GM21576 (cell line): ENCODE measurements at regions not wholly inside any gene's neighbourhood (a gene's known extent, or its start where the extent isn't known, plus 50 kb on each side); places are given as distances from the start of the nearest gene placed in this dataset.
A peak's percentile ranks its signal among the peaks of the same experiment; 100 is the strongest.

Source experiments
- ATAC-seq: cut with Tn5 transposase; IDR thresholded peaks from one replicate; pipeline ENCODE4 v1.9.1; 2021; ENCODE audit warnings: mild to moderate bottlenecking, moderate library complexity; ENCODE audit not compliant: unreplicated experiment

DNA sequence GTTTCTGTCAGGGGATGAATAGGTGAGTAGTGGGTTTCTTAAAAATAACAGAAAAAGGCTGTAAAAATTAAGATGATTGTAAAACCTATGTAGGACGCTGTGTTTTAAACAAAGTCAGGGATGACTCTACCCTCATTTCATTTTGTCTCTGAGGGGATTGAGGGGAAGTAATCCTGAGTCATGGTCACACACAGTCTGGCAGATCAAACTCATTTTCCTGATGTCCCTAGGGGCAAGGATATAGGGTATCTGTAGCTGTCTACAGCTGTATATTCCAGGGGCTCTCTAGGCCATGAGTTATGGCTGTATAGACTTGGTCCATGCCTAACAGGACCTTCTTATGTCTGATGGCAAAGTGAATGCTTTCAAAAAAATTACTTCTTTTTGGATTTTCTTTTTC lies 421.1 kb downstream of the PDCD6IP start:
- ATAC-seq: no peak

DNA sequence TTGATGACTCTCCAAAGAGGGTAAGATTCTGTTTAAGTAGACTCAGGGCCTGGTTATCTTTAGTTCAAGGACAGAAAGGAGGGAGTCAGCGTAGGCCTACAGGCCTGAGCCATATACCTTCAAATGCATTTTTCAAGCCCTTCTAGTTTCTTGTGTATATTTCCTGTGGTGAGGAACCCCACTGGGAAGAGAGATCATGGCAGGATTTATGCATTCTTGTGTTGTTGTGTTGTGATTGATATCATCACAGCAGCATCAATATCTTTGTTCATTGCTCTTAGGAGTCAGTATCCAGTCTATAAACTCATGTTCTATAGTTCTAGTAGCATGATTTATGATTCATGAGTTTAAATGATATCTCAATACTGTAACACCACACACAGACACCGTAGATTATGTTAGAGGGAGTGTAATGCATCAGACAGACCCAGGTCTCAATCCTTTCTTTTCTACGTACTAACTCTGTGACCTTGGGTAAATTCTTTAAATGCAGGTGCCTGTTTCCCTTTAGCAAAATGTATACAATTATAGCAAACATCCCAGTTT lies 427.5 kb downstream of the PDCD6IP start:
- ATAC-seq: no peak

DNA sequence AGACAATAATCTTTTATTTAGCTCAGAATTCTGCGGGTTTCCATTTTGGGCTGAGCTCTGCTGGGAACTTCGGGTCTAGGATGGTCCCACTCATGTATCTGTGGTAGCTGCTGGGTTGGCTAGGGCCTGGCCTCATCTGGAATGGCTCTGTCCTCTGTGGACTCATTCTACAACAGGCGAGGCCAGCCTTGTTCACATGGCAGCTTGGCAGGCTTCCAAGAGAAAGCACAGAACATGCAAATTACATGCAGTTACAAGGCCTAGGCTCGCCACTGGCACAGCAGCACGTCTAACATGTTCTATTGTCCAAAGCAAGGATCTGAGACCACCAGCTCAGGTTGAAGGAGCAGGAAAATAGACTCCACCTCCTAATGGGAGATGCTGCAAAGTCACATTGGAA lies 431.4 kb downstream of the PDCD6IP start:
- no peak for ATAC-seq

GRCh38 chr3:34235096-34235495 lies 436.7 kb downstream of the PDCD6IP start:
- ATAC-seq: no peak

- ATAC-seq: no peak
Measured at GRCh38 chr3:34237946-34238345, 439.5 kb downstream of the PDCD6IP start.

DNA sequence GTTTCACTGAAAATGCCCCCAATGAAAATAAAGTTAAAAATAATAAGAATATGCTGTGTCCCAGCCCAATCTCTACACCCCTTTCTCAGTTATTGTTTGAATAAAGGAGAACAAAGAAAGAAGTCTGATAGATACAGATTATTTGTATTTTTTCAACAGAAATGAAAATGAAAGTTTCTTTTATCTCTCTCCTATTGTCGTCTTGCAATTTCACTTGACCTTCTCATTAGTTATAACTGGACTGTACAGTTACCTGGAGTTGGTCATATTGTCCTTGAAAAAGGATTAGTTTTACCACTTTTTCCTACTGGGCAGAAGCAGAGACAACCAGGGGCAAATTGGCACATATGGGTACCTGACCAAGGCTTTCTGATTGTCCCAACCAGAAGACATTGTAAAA lies 440.0 kb downstream of the PDCD6IP start:
- ATAC-seq: no peak

DNA sequence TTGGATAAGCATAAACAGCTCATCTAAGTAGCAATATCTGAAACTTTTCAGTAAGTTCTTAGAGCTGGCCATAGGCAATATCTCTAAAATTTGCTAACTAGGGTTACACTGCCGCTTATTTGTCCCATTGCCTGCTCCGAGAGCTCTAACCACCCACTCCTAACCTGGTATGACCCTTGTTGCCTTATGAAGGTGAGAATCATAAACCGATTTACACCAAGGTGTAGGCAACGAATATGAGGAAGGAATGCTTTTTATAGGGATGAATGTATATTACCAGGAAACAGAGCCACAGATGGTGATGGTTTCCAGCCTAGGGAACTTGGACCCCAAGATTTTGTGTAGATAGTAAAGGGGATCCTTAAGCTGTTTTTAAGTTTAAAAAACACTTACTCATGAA lies 440.9 kb downstream of the PDCD6IP start:
- ATAC-seq: no peak

GRCh38 chr3:34239875-34240274 lies 441.4 kb downstream of the PDCD6IP start:
- ATAC-seq: no peak

DNA sequence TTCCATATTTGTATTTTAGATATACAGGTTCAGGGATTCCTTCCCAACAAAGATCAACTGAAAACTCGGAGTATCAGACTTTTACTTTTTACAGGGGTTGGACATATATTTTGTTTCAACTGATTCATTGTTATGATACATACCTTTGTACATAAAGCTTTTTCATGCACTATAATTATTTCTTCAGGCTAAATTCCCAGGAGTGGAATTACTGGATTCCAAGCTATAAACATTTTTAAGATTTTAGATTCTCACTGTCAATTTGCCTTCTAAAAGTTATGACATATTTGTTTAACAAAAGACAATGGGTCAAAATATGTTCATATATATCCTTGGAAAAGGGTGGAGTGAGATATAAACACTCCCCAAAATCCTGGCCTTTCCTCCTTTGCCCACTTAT lies 449.0 kb downstream of the PDCD6IP start:
- ATAC-seq: no peak

DNA sequence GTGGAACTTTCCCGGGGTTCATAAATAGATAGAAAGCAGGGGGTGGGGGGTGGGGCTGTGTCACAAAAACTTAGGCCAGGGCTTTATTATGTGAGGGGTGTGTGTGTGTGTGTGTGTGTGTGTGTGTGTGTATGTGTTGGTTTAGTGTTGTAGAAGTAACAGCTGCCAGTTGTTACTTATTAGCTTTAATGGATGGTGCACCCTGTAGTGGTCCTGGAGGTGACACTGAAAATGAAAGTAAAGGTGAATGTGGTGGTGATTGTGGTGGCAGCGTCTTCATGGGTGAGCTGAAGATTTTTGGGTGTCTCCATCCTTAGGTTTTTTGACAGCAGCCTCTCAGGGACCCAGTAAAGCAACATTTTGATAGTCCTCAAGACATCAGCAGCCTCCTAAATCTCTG lies 449.9 kb downstream of the PDCD6IP start:
- peak; percentile 87 for ATAC-seq

GRCh38 chr3:34254285-34254684 lies 455.9 kb downstream of the PDCD6IP start:
- ATAC-seq: no peak

- no peak for ATAC-seq
Measured at GRCh38 chr3:34256021-34256420, 457.6 kb downstream of the PDCD6IP start.

DNA sequence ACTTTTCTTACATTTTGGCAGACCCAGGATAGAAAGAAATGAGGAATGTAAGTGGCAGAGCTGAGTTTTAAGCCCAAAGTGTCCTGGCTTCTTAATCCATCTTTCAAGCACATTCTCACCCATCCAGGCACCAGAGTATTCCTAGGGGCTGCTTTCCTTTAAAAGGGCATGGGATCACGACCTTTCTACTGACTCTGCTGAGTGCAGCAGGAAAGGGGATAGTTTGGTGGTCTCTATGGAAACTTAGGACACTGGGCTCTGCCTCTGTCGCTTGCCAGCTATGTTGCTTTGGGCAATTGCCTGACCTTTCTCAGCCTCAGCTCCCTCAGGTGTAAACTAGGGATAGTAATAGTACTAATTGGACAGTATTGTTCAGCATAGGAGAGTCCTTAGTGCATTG lies 458.4 kb downstream of the PDCD6IP start:
- ATAC-seq: no peak

- no peak for ATAC-seq
Measured at GRCh38 chr3:34258271-34258998, 460.0 kb downstream of the PDCD6IP start.

- no peak for ATAC-seq
Measured at GRCh38 chr3:34260271-34261000, 462.0 kb downstream of the PDCD6IP start.

DNA sequence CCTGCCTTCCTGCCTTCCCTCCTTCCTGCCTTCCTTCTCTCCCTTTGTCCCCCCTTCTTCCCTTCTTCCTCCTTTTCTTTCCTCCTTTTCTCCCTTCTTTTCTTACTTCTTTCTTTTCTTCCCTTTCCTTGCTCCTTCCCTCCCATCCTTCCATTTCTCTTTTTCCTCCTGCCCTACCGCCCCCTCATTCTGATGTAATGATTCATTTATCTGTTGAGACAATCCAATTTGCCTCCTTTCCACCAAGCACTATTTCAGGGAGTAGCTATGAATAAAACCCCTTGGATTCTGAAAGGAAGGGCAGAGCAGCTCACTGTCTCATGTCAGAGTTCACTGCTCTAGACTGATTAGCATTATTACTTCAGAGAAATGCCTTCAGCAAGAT lies 462.6 kb downstream of the PDCD6IP start:
- no peak for ATAC-seq

DNA sequence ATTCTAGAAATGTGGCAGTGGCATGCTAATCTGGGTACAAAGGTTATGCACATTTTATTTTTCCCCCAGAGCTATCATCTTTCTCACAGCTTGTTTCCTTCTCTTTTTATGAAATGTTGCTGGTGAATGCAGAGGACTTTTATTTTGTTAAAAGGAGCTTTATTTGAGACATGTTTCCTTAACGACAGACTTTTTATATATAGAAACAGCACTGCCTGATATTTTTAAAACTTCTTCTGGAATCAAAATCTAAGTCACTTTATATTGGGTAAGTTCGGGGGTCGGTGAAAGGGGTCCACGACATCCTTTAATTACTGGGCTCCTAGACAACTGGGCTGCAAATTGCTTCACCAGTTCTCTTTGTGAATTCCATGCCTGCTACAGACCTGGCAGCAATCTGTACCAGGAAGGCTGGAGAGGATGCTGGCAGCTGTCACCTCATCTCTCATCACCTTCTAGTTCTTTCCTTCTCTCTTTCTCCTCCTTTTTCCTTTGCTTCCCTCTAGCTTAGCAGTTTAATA lies 464.7 kb downstream of the PDCD6IP start:
- no peak for ATAC-seq

GRCh38 chr3:34264337-34265041 lies 466.1 kb downstream of the PDCD6IP start:
- no peak for ATAC-seq

DNA sequence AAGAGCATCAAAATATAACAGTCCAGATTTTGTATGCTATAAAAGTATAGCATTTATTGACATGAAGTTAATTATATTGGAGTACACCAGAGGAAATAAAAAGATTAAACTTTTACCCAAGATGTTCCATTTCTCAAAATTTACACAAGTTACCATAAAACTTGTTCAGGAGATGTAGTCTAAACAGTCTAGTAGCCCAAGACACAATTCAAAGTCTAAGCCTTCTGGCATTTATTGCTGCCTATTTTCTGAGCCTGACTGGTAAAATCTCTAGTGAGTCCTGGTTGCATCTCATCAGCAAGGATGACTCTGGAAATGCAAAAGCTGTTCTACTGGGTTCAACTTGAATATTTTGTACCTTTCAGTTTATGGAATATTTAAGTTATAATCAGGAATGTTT lies 468.7 kb downstream of the PDCD6IP start:
- no peak for ATAC-seq

- no peak for ATAC-seq
Measured at GRCh38 chr3:34268032-34268709, 469.7 kb downstream of the PDCD6IP start.

GRCh38 chr3:34275811-34276210 lies 477.4 kb downstream of the PDCD6IP start:
- no peak for ATAC-seq
